GM10248 (cell line): ENCODE measurements at regions not wholly inside any gene's neighbourhood (a gene's known extent, or its start where the extent isn't known, plus 50 kb on each side); places are given as distances from the start of the nearest gene placed in this dataset.
A peak's percentile ranks its signal among the peaks of the same experiment; 100 is the strongest.

ENCODE experiments used
- CTCF ChIA-PET: fragments of 300-600 bp; sonication (Branson Sonifier 250); formaldehyde crosslinking; extraction: SDS; loops from one replicate; lab custom pipeline; 2021; ENCODE audit warnings: antibody characterized with exemption; lab: Yijun Ruan, JAX
- POLR2A ChIA-PET: fragments of 350-650 bp; sonication (Branson Sonifier 250); formaldehyde crosslinking; extraction: SDS; loops from one replicate; lab custom pipeline; 2020; ENCODE audit warnings: antibody characterized with exemption; lab: Yijun Ruan, JAX
- DNase-seq: peaks from one replicate; pipeline ENCODE4 v3.0.0; 2012; ENCODE audit errors: extremely low spot score
- TF ChIP-seq, protein P1 (sequence below): IDR thresholded peaks from 2 replicates; pipeline ENCODE4 v1.5.1; 2012; ENCODE audit warnings: mild to moderate bottlenecking, low read depth; ENCODE audit errors: extremely low read depth, missing control alignments, control extremely low read depth

DNA sequence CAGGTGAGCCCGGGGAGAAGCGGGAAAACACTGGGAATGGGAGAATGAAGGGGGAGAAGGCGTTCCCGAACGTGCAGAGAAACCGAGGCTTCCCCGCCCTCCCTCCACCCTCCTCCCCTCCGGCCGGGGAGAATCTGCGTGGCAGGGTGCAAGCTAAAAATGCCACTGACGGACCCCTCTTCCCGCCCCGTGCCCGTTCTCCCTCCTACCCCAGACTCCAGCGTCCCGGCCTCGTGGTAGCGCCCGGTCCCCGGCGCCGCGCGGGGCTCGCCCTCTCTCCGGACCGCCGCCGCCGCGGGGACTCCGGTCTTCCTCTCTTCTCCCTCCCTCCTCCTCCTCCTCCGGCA, 81.6 kb upstream of the AK4 start:
- POLR2A ChIA-PET, result no interaction called here
- CTCF ChIA-PET, result interaction anchor here (3.1 to 5.5 kb wide), 3 partner anchors 9 to 622 kb away, joined by 13 to 53 read pairs (median 37); no protein-coding TSS in a partner anchor
- TF ChIP-seq, protein P1, sequence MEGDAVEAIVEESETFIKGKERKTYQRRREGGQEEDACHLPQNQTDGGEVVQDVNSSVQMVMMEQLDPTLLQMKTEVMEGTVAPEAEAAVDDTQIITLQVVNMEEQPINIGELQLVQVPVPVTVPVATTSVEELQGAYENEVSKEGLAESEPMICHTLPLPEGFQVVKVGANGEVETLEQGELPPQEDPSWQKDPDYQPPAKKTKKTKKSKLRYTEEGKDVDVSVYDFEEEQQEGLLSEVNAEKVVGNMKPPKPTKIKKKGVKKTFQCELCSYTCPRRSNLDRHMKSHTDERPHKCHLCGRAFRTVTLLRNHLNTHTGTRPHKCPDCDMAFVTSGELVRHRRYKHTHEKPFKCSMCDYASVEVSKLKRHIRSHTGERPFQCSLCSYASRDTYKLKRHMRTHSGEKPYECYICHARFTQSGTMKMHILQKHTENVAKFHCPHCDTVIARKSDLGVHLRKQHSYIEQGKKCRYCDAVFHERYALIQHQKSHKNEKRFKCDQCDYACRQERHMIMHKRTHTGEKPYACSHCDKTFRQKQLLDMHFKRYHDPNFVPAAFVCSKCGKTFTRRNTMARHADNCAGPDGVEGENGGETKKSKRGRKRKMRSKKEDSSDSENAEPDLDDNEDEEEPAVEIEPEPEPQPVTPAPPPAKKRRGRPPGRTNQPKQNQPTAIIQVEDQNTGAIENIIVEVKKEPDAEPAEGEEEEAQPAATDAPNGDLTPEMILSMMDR, result no peak
- DNase-seq, result no peak

DNA sequence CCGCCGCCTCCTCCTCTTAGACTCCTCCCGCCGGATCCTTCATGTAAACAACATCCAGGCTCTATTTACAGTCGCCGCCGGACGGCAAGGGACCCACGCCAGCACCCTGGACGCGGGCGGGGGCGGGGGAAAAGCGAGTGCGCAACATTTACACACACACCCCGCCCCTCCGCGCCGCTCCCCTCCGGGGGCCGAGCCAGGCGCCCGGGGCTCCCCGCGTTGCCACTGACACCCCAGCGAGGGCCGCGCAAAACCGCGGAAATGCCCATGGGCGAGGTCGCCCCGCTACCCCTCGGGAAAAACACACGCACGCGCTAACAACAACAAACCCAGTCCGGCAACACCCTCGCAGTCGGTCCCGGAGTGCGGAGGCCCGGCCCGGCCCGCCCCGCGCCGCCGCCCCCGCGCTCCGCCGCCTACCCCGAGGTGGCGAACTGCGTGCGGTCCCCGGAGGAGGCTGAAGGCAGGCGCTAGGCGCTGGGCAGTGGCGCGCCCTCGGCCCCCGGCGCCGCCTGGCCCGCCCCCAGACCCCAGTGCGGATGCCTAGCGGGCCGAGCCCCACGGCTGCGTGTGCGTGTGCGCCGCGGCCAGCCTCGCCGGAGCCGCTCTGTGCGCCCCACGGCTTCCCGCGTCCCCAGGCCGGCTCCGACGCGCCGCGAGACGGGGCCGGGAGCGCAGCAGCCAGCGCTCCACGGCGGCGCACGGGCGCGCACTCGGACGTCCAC, 81.1 kb upstream of the AK4 start:
- TF ChIP-seq, protein P1, result no peak
- CTCF ChIA-PET, result interaction anchor here (3.1 to 5.5 kb wide), 3 partner anchors 9 to 621 kb away, joined by 13 to 53 read pairs (median 37); no protein-coding TSS in a partner anchor
- POLR2A ChIA-PET, result no interaction called here
- peak; percentile 66 for DNase-seq

DNA sequence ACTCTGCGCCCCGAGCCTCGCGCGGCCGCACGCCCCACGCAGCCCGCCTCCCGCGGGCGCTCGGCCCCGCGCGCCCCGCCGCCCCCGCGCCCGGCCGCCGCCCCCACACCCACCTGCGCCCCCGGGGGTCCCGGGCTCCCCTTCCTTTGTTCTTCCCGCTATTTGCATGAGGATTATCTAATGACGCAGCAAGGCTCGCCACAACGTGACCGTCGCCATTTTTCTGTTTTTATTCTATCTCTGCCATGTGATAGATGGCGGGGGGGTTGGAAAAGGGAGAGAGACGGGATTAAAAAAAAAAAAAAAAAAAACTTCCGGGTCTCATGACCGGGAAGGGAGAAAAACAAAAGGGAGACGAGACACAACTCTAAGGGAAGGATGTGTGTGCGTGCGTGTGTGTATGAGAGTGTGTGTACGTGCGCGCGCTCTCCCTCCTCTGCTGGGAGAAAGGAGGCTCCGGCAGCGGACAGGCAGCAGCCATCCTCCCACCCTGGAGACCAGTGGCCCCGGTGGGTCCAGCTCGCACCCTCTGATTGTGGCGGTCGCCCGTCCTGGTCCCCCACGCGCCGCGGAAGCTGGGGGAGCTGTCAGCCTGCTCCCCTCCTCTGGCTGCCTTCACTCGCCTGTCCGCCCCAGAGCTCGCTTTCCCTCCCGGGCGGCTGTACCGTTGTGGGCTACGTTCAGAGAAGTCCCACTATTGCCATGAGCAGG, 80.4 kb upstream of the AK4 start:
- POLR2A ChIA-PET, result no interaction called here
- TF ChIP-seq, protein P1, result no peak
- CTCF ChIA-PET, result interaction anchor here (0.7 to 1.4 kb wide), 2 partner anchors 133 to 141 kb away, joined by 3 to 4 read pairs; no protein-coding TSS in a partner anchor
- DNase-seq, result peak; percentile 47

DNA sequence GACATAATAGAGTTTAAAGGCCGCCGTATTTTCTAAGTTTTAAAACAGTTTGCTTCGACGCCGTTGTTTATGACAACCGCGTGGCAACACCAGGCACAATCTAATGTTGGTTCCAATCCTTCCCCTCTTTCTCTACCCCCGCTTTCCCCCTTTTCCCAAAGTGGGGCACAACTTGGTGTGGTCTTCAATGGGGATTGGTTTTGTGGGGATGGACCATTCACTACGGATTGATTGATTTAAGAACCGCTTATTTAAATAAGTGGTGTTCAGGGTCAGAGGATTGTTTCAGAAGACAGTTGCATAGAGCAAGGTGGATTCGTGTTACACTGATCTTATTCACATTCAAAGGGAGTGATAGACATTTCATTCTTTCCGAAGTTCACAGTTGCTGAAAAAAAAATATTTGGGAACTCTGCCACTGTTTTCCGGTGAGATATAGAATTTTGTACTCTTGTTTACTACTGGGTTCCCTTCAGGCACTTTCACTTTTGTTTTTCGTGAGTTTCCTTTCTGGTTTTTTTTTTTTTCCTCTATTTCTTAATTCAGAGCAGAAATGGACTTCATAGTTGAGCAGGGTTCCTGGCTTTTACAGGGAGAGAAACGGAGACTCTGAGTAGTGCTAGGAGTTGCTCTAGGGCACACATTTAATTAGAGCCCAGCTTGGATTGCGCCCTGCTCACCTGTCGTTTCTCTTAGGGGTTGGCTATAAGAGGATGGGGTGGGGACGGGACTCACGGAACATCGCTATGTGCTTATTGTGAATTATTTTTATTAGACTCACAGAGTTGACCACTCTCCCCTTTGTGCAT, 79.6 kb upstream of the AK4 start:
- POLR2A ChIA-PET, result no interaction called here
- TF ChIP-seq, protein P1, result no peak
- CTCF ChIA-PET, result interaction anchor here (0.7 to 1.4 kb wide), 2 partner anchors 133 to 140 kb away, joined by 3 to 4 read pairs; no protein-coding TSS in a partner anchor
- no peak for DNase-seq

DNA sequence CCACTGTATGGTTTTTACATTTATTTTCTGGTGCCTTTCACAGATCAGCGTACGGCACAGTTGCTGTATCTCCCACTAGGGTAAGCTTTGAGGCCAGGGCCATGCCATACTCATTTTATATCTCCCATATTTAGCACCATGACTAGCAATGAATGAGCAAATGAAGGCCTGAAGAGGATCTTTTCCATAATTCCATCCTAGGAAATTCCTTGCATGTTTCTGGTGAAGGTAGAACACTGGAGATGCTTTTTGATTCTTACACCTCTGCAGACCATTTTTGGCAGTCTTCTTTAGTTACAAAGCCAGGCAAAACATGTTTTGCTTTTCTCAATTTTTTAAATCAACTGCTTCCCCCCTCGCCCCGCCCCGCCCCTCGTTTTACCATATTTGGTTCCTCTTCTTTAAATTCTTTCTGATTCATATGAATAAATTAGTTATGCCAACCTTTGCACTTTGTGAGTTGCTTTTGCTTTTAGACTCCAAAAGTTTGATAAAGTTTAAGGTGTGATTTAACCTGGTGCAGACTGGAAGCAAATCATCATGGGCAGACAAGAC, 78.9 kb upstream of the AK4 start:
- no peak for DNase-seq
- ChIA-PET POLR2A (no interaction called here), CTCF (no interaction called here)
- TF ChIP-seq, protein P1, result no peak

DNA sequence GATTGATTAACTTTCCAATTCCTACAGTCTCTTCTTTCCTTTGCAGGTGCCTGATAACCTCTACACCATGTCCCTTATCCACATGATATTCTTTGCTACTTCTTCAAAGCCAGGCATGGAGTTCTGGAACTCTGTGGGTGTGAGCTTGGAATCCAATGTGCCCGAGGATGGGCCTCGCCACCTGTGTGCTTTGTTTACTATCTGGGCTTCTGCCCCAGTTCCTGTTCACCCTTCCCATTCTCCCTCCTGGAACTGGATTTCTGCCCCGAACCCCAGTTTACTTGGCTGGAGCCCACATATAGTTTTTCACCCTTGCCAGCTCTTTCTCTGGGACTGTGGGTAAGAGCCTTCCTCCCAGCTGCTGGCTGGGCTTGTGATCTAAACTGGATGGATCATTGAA, 75.2 kb upstream of the AK4 start:
- CTCF ChIA-PET, result interaction anchor here (1.0 to 1.2 kb wide), 3 partner anchors 9 to 615 kb away, joined by 3 to 4 read pairs (median 3); no protein-coding TSS in a partner anchor
- POLR2A ChIA-PET, result no interaction called here
- TF ChIP-seq, protein P1, result no peak
- no peak for DNase-seq
